ENCODE measurements at regions not wholly inside any gene's neighbourhood (a gene's known extent, or its start where the extent isn't known, plus 50 kb on each side); places are given as distances from the start of the nearest gene placed in this dataset.

- H3K36me3 ChIP-seq: no peaks in the 10 kb centered on the region
- 80 to 91% (median 87%) methylated on average over 2 of the region's 2 CpGs for WGBS, 5 donors
- H3K4me3 ChIP-seq: no peak overlapping the region
- peaks cover 0 to 9% (median 0%) of the 10 kb centered on the region in 7 donors for H3K27me3 ChIP-seq (replicated peaks in 1 of 7)
- no peaks in the 10 kb centered on the region for H3K9me3 ChIP-seq
- no peak for DNase-seq
- intact Hi-C loops (cut with DNase I; ENCODE audit: low total_unique reads): no loop called here
- TF ChIP-seq POLR2A (IDR thresholded peaks at IDR 0.05) (no peak), POLR2AphosphoS5 (IDR thresholded peaks at IDR 0.05) (no peak), CTCF (IDR thresholded peaks at IDR 0.05 in 8 of 11, conservative IDR thresholded peaks at IDR 0.05 in 3 of 11) (no peak)
- H3K27ac ChIP-seq: no peak overlapping the region
- H3K4me1 ChIP-seq: no peaks in the 10 kb centered on the region
Measured at GRCh38 chr2:235283246-235283645, 210.6 kb upstream of the AGAP1 start.

- Histone ChIP-seq H3K4me3 (no peak overlapping the region), H3K27me3 (replicated peaks in 1 of 7) (peaks cover 0 to 19% (median 0%) of the 10 kb centered on the region in 7 donors), H3K9me3 (no peaks in the 10 kb centered on the region), H3K27ac (no peak overlapping the region), H3K4me1 (no peaks in the 10 kb centered on the region), H3K36me3 (no peaks in the 10 kb centered on the region)
- 83 to 87% (median 86%) methylated on average over 3 of the region's 3 CpGs for WGBS, 5 donors
- DNase-seq: no peak
- no peak for TF ChIP-seq POLR2A (IDR thresholded peaks at IDR 0.05)
- TF ChIP-seq CTCF (IDR thresholded peaks at IDR 0.05 in 8 of 11, conservative IDR thresholded peaks at IDR 0.05 in 3 of 11): no peak
- no peak for TF ChIP-seq POLR2AphosphoS5 (IDR thresholded peaks at IDR 0.05)
- intact Hi-C loops (cut with DNase I; ENCODE audit: low total_unique reads): no loop called here
Measured at GRCh38 chr2:235286622-235287374, 207.0 kb upstream of the AGAP1 start.

DNA sequence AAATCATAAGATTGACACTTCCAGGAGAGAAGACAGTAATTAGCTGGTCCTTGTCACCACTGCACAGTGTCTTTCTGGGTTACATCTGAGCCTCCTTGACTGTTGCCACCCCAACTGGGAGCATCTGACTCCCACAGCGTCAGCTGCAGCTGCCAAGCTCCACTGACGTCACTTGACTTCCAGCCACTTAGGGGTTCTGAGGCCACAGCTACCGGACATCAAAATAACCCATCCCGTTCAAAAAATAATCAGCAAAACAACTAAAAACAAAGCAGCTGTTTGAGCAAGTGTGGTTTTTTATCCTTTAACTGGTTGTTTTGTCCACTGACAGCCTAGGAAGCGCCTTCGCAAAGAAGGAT is 206.5 kb upstream of the AGAP1 start:
- H3K9me3 ChIP-seq: no peaks in the 10 kb centered on the region
- H3K36me3 ChIP-seq: no peaks in the 10 kb centered on the region
- no peaks in the 10 kb centered on the region for H3K4me1 ChIP-seq
- intact Hi-C loops (cut with DNase I; ENCODE audit: low total_unique reads): no loop called here
- DNase-seq: no peak
- 66 to 75% (median 71%) methylated on average over 6 of the region's 6 CpGs for whole genome bisulfite sequencing, 5 donors
- peak overlapping the region in 1 of 8 donors; percentile 24 for H3K27ac ChIP-seq
- peaks cover 0 to 19% (median 0%) of the 10 kb centered on the region in 7 donors for H3K27me3 ChIP-seq (replicated peaks in 1 of 7)
- TF ChIP-seq CTCF (IDR thresholded peaks at IDR 0.05 in 8 of 11, conservative IDR thresholded peaks at IDR 0.05 in 3 of 11) (no peak), POLR2AphosphoS5 (IDR thresholded peaks at IDR 0.05) (peak in 1 of 3 donors; percentile 25), POLR2A (IDR thresholded peaks at IDR 0.05) (no peak)
- H3K4me3 ChIP-seq: no peak overlapping the region

GRCh38 chr2:235291461-235291860 is 202.4 kb upstream of the AGAP1 start:
- no peak overlapping the region for H3K27ac ChIP-seq
- 54 to 72% (median 60%) methylated on average over 4 of the region's 4 CpGs for WGBS, 5 donors
- TF ChIP-seq CTCF (IDR thresholded peaks at IDR 0.05 in 8 of 11, conservative IDR thresholded peaks at IDR 0.05 in 3 of 11): no peak
- TF ChIP-seq POLR2AphosphoS5 (IDR thresholded peaks at IDR 0.05): no peak
- no peak for TF ChIP-seq POLR2A (IDR thresholded peaks at IDR 0.05)
- no peaks in the 10 kb centered on the region for H3K36me3 ChIP-seq
- no peaks in the 10 kb centered on the region for H3K9me3 ChIP-seq
- H3K4me3 ChIP-seq: no peak overlapping the region
- no peak for DNase-seq
- H3K27me3 ChIP-seq (replicated peaks in 1 of 7): peaks cover 0 to 19% (median 0%) of the 10 kb centered on the region in 7 donors
- no peaks in the 10 kb centered on the region for H3K4me1 ChIP-seq
- intact Hi-C loops (cut with DNase I; ENCODE audit: low total_unique reads): no loop called here

Measured in spleen (tissue), 11 donors.